Retinal pigment epithelial cell (primary cell): ENCODE measurements at regions not wholly inside any gene's neighbourhood (a gene's known extent, or its start where the extent isn't known, plus 50 kb on each side); places are given as distances from the start of the nearest gene placed in this dataset.
A peak's percentile ranks its signal among the peaks of the same experiment; 100 is the strongest.

Source experiments
- DNase-seq: peaks from one replicate; pipeline ENCODE4 v3.0.0-alpha.2; 2010; ENCODE audit warnings: low read depth
- H3K4me3 ChIP-seq: 2 replicates; pipeline ENCODE4 v1.5.1; 2011; ENCODE audit warnings: mild to moderate bottlenecking, low read length, control low read depth, moderate library complexity
- CTCF ChIP-seq: conservative IDR thresholded peaks from 2 replicates; pipeline ENCODE4 v1.5.1; 2011; ENCODE audit warnings: low read depth, low read length, control low read depth, inconsistent platforms

- no peak for DNase-seq
- no peak for TF ChIP-seq CTCF
- no peak overlapping the region for H3K4me3 ChIP-seq
These were observed 233.5 kb downstream of the WDR11 start for GRCh38 chr10:121084675-121085070.

GRCh38 chr10:121085367-121085766 lies 234.2 kb downstream of the WDR11 start:
- TF ChIP-seq CTCF: no peak

GRCh38 chr10:121087129-121087528 lies 236.0 kb downstream of the WDR11 start:
- H3K4me3 ChIP-seq: no peak overlapping the region
- no peak for TF ChIP-seq CTCF
- no peak for DNase-seq

More at GRCh38 chr10:121085367-121085766, 234.2 kb downstream of the WDR11 start:
- DNase-seq: no peak
- H3K4me3 ChIP-seq: no peak overlapping the region

GRCh38 chr10:121087688-121088087 lies 236.5 kb downstream of the WDR11 start:
- no peak for TF ChIP-seq CTCF
- H3K4me3 ChIP-seq: no peak overlapping the region
- no peak for DNase-seq

GRCh38 chr10:121088524-121088923 lies 237.4 kb downstream of the WDR11 start:
- no peak overlapping the region for H3K4me3 ChIP-seq
- TF ChIP-seq CTCF: peak; percentile 55
- no peak for DNase-seq

- no peak overlapping the region for H3K4me3 ChIP-seq
- no peak for TF ChIP-seq CTCF
- DNase-seq: no peak
These were observed 238.3 kb downstream of the WDR11 start for GRCh38 chr10:121089434-121089833.

GRCh38 chr10:121091961-121092719 lies 241.0 kb downstream of the WDR11 start:
- no peak for DNase-seq
- no peak overlapping the region for H3K4me3 ChIP-seq
- no peak for TF ChIP-seq CTCF
